ENCODE measurements at regions not wholly inside any gene's neighbourhood (a gene's known extent, or its start where the extent isn't known, plus 50 kb on each side); places are given as distances from the start of the nearest gene placed in this dataset.

DNA sequence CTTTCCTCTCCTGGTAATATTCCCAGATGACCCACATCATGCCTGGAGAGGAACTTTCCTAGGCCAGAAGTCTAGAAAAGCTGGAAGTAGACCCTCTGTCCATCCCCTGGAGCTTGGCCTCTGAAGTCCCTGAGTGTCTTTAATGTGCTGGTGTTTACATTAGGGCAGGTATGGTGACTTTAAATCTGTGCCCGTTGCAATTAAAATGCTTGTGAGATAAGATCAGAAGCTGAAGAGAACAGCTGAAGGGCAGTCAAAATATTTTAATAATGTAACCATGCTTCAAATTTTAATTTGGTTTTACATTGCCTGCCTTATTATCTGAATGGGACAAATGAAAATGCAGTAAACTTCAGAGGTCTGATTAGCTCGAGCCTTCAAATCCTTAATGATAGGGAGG, 1022.5 kb downstream of the BCL11B start (continued):
- TF ChIP-seq, protein P1, sequence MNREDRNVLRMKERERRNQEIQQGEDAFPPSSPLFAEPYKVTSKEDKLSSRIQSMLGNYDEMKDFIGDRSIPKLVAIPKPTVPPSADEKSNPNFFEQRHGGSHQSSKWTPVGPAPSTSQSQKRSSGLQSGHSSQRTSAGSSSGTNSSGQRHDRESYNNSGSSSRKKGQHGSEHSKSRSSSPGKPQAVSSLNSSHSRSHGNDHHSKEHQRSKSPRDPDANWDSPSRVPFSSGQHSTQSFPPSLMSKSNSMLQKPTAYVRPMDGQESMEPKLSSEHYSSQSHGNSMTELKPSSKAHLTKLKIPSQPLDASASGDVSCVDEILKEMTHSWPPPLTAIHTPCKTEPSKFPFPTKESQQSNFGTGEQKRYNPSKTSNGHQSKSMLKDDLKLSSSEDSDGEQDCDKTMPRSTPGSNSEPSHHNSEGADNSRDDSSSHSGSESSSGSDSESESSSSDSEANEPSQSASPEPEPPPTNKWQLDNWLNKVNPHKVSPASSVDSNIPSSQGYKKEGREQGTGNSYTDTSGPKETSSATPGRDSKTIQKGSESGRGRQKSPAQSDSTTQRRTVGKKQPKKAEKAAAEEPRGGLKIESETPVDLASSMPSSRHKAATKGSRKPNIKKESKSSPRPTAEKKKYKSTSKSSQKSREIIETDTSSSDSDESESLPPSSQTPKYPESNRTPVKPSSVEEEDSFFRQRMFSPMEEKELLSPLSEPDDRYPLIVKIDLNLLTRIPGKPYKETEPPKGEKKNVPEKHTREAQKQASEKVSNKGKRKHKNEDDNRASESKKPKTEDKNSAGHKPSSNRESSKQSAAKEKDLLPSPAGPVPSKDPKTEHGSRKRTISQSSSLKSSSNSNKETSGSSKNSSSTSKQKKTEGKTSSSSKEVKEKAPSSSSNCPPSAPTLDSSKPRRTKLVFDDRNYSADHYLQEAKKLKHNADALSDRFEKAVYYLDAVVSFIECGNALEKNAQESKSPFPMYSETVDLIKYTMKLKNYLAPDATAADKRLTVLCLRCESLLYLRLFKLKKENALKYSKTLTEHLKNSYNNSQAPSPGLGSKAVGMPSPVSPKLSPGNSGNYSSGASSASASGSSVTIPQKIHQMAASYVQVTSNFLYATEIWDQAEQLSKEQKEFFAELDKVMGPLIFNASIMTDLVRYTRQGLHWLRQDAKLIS (CRISPR knock-in tag; IDR thresholded peaks at IDR 0.05; ENCODE audit: borderline replicate concordance) = no peak
- TF ChIP-seq NFATC4 (CRISPR knock-in tag; IDR thresholded peaks at IDR 0.05) (no peak), TEAD4 (CRISPR knock-in tag; IDR thresholded peaks at IDR 0.05) (no peak), EMX1 (CRISPR knock-in tag; IDR thresholded peaks at IDR 0.05) (no peak), IRF2 (CRISPR knock-in tag; IDR thresholded peaks at IDR 0.05; ENCODE audit: borderline replicate concordance, low read depth) (no peak)

DNA sequence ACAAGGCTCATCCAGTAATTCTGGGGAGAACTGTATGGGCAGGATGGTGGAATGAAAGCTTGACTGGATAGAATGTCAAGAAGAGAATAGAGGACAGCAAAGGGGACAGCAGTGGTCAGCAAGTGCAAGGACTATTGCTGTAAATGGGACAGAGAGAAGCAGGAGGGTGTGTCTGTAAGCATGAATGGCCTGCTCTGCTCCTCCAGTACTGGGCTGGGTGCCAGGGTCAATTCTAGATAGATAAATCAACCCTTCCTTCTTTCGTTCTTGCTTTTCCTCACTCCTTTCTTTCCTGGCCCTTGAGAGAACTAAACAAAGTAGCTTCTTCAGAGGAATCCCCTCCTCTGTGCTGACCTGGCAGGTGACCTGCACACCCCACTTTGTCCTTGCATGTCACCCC, 1019.2 kb downstream of the BCL11B start:
- CTCF ChIA-PET = interaction anchor here (0.6 kb wide), 1 partner anchor 9 kb away, joined by 3 read pairs; no protein-coding TSS in a partner anchor
- POLR2A ChIA-PET = no interaction called here
- H3K27me3 Mint-ChIP-seq (ENCODE audit: low read depth) = no peaks in the 10 kb centered on the region
- no peak for ATAC-seq
- H3K9me3 Mint-ChIP-seq = peaks cover 4% of the 10 kb centered on the region; the same call in 1 of the 2 replicates
- TF ChIP-seq TEAD1 (CRISPR knock-in tag; IDR thresholded peaks at IDR 0.05) (no peak), NR3C1 (CRISPR knock-in tag; conservative IDR thresholded peaks at IDR 0.05; ENCODE audit: low read depth) (no peak), TP53 (CRISPR knock-in tag; IDR thresholded peaks at IDR 0.05) (no peak), SOX15 (CRISPR knock-in tag; IDR thresholded peaks at IDR 0.05) (no peak), GTF2I (CRISPR knock-in tag; conservative IDR thresholded peaks at IDR 0.05) (no peak), RORB (CRISPR knock-in tag; IDR thresholded peaks at IDR 0.05) (no peak), ZNF416 (CRISPR knock-in tag; IDR thresholded peaks at IDR 0.05) (no peak), NFATC4 (CRISPR knock-in tag; IDR thresholded peaks at IDR 0.05) (no peak), IRF2 (CRISPR knock-in tag; IDR thresholded peaks at IDR 0.05; ENCODE audit: borderline replicate concordance, low read depth) (no peak), JUN (CRISPR knock-in tag; IDR thresholded peaks at IDR 0.05) (no peak), ZNF232 (CRISPR knock-in tag; IDR thresholded peaks at IDR 0.05) (no peak)
- TF ChIP-seq, protein P2, sequence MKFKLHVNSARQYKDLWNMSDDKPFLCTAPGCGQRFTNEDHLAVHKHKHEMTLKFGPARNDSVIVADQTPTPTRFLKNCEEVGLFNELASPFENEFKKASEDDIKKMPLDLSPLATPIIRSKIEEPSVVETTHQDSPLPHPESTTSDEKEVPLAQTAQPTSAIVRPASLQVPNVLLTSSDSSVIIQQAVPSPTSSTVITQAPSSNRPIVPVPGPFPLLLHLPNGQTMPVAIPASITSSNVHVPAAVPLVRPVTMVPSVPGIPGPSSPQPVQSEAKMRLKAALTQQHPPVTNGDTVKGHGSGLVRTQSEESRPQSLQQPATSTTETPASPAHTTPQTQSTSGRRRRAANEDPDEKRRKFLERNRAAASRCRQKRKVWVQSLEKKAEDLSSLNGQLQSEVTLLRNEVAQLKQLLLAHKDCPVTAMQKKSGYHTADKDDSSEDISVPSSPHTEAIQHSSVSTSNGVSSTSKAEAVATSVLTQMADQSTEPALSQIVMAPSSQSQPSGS (CRISPR knock-in tag; IDR thresholded peaks at IDR 0.05; ENCODE audit: borderline replicate concordance, low read depth) = no peak
- TF ChIP-seq, protein P3, sequence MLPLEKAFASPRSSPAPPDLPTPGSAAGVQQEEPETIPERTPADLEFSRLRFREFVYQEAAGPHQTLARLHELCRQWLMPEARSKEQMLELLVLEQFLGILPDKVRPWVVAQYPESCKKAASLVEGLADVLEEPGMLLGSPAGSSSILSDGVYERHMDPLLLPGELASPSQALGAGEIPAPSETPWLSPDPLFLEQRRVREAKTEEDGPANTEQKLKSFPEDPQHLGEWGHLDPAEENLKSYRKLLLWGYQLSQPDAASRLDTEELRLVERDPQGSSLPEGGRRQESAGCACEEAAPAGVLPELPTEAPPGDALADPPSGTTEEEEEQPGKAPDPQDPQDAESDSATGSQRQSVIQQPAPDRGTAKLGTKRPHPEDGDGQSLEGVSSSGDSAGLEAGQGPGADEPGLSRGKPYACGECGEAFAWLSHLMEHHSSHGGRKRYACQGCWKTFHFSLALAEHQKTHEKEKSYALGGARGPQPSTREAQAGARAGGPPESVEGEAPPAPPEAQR (CRISPR knock-in tag; IDR thresholded peaks at IDR 0.05) = no peak
- TF ChIP-seq, protein P4, sequence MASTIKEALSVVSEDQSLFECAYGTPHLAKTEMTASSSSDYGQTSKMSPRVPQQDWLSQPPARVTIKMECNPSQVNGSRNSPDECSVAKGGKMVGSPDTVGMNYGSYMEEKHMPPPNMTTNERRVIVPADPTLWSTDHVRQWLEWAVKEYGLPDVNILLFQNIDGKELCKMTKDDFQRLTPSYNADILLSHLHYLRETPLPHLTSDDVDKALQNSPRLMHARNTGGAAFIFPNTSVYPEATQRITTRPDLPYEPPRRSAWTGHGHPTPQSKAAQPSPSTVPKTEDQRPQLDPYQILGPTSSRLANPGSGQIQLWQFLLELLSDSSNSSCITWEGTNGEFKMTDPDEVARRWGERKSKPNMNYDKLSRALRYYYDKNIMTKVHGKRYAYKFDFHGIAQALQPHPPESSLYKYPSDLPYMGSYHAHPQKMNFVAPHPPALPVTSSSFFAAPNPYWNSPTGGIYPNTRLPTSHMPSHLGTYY (CRISPR knock-in tag; IDR thresholded peaks at IDR 0.05) = no peak
- TF ChIP-seq, protein P5, sequence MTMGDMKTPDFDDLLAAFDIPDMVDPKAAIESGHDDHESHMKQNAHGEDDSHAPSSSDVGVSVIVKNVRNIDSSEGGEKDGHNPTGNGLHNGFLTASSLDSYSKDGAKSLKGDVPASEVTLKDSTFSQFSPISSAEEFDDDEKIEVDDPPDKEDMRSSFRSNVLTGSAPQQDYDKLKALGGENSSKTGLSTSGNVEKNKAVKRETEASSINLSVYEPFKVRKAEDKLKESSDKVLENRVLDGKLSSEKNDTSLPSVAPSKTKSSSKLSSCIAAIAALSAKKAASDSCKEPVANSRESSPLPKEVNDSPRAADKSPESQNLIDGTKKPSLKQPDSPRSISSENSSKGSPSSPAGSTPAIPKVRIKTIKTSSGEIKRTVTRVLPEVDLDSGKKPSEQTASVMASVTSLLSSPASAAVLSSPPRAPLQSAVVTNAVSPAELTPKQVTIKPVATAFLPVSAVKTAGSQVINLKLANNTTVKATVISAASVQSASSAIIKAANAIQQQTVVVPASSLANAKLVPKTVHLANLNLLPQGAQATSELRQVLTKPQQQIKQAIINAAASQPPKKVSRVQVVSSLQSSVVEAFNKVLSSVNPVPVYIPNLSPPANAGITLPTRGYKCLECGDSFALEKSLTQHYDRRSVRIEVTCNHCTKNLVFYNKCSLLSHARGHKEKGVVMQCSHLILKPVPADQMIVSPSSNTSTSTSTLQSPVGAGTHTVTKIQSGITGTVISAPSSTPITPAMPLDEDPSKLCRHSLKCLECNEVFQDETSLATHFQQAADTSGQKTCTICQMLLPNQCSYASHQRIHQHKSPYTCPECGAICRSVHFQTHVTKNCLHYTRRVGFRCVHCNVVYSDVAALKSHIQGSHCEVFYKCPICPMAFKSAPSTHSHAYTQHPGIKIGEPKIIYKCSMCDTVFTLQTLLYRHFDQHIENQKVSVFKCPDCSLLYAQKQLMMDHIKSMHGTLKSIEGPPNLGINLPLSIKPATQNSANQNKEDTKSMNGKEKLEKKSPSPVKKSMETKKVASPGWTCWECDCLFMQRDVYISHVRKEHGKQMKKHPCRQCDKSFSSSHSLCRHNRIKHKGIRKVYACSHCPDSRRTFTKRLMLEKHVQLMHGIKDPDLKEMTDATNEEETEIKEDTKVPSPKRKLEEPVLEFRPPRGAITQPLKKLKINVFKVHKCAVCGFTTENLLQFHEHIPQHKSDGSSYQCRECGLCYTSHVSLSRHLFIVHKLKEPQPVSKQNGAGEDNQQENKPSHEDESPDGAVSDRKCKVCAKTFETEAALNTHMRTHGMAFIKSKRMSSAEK (CRISPR knock-in tag; IDR thresholded peaks at IDR 0.05; ENCODE audit: borderline replicate concordance) = no peak
- TF ChIP-seq, protein P6, sequence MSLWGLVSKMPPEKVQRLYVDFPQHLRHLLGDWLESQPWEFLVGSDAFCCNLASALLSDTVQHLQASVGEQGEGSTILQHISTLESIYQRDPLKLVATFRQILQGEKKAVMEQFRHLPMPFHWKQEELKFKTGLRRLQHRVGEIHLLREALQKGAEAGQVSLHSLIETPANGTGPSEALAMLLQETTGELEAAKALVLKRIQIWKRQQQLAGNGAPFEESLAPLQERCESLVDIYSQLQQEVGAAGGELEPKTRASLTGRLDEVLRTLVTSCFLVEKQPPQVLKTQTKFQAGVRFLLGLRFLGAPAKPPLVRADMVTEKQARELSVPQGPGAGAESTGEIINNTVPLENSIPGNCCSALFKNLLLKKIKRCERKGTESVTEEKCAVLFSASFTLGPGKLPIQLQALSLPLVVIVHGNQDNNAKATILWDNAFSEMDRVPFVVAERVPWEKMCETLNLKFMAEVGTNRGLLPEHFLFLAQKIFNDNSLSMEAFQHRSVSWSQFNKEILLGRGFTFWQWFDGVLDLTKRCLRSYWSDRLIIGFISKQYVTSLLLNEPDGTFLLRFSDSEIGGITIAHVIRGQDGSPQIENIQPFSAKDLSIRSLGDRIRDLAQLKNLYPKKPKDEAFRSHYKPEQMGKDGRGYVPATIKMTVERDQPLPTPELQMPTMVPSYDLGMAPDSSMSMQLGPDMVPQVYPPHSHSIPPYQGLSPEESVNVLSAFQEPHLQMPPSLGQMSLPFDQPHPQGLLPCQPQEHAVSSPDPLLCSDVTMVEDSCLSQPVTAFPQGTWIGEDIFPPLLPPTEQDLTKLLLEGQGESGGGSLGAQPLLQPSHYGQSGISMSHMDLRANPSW (CRISPR knock-in tag; conservative IDR thresholded peaks at IDR 0.05; ENCODE audit: low read depth) = no peak
- TF ChIP-seq, protein P7, sequence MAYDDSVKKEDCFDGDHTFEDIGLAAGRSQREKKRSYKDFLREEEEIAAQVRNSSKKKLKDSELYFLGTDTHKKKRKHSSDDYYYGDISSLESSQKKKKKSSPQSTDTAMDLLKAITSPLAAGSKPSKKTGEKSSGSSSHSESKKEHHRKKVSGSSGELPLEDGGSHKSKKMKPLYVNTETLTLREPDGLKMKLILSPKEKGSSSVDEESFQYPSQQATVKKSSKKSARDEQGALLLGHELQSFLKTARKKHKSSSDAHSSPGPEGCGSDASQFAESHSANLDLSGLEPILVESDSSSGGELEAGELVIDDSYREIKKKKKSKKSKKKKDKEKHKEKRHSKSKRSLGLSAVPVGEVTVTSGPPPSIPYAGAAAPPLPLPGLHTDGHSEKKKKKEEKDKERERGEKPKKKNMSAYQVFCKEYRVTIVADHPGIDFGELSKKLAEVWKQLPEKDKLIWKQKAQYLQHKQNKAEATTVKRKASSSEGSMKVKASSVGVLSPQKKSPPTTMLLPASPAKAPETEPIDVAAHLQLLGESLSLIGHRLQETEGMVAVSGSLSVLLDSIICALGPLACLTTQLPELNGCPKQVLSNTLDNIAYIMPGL (CRISPR knock-in tag; IDR thresholded peaks at IDR 0.05) = no peak
- no peak for DNase-seq (ENCODE audit: low spot score)
- no peak overlapping the region for H3K4me3 Mint-ChIP-seq
- H3K36me3 Mint-ChIP-seq = no peaks in the 10 kb centered on the region
- no peak overlapping the region for H3K27ac Mint-ChIP-seq
- H3K4me1 Mint-ChIP-seq = peaks cover 12% of the 10 kb centered on the region

All from WTC11 (cell line).